OCI-LY3 (cell line): ENCODE measurements at regions not wholly inside any gene's neighbourhood (a gene's known extent, or its start where the extent isn't known, plus 50 kb on each side); places are given as distances from the start of the nearest gene placed in this dataset.

Experiments used
- CTCF ChIP-seq: fragments of 200-600, 300-600 bp; sonication (generic); IDR thresholded peaks from 2 replicates; pipeline ENCODE4 v1.5.1; 2014; ENCODE audit warnings: antibody characterized with exemption, low read length, low read depth
- EZH2phosphoT487 ChIP-seq: fragments of 200-600 bp; shearing (Covaris generic); IDR thresholded peaks from 2 replicates; pipeline ENCODE4 v1.6.1; 2018; ENCODE audit warnings: antibody characterized with exemption, mixed run types, low read depth

DNA sequence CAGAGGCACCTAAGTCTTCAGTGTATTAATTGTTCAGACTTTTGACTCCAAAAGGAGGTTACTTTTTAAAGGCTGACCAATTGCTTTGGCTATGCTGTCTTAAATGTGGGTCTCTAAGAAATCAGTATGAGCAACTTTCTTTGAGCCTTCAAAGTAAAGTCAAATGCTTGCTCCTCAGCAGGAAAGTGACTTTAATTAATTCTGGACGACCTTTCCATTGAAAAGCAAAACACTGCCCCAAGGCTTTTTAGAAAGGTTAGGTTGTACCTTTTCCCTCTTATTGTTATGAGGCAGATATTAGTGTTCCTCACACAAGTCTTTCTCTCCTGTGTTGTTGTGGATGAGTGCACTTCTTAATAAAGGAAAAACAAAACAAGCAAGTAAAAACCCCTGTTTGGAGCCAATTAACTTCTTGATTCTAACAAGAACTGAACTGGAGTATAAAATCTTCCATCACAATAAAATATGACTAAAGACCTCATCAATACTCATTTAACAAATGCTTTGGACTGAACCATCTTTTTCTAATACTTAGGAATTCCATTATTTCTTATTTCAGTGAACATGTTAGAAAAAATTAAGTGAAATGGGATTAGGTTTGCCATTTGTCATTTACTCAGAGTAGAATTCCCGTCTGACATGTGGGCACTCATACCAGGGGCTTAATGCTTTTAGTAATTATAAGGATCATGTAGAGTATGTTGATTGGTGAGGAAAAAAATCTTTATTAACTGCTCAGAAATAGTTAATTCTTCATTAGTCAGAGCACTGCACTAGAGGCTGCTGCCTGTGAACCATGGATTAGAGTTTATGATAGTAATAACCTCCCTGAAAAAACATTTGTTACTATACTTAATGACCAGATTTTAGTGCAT is 159.1 kb upstream of the ZNF608 start:
- TF ChIP-seq CTCF (no peak), EZH2phosphoT487 (no peak)
